HEK293T (cell line): ENCODE measurements at regions not wholly inside any gene's neighbourhood (a gene's known extent, or its start where the extent isn't known, plus 50 kb on each side); places are given as distances from the start of the nearest gene placed in this dataset.

Experiments
- CTCF ChIA-PET: fragments of 350-600 bp; formaldehyde crosslinking; extraction: SDS; loops from one replicate; lab custom pipeline; 2021; ENCODE audit warnings: antibody characterized with exemption, inconsistent platforms; lab: Yijun Ruan, JAX
- POLR2A ChIA-PET: fragments of 350-600 bp; formaldehyde crosslinking; extraction: SDS; loops from one replicate; lab custom pipeline; 2020; ENCODE audit warnings: antibody characterized with exemption, inconsistent platforms; lab: Yijun Ruan, JAX
- DNase-seq: peaks from one replicate; pipeline ENCODE4 v3.0.0; 2012; ENCODE audit warnings: mixed read lengths; ENCODE audit errors: extremely low spot score
- ARNT ChIP-seq: fragments of 450-650 bp; IDR thresholded peaks from 2 replicates; pipeline ENCODE4 v1.6.1; 2017; ENCODE audit warnings: mild to moderate bottlenecking
- BHLHE40 ChIP-seq: fragments of 450-650 bp; IDR thresholded peaks from 2 replicates; pipeline ENCODE4 v1.6.1; 2016; ENCODE audit warnings: mild to moderate bottlenecking, moderate library complexity, borderline replicate concordance
- CTBP1 ChIP-seq: fragments of 450-650 bp; IDR thresholded peaks from 2 replicates; pipeline ENCODE4 v1.6.1; 2016; ENCODE audit warnings: borderline replicate concordance
- ELF4 ChIP-seq: fragments of 450-650 bp; IDR thresholded peaks from 2 replicates; pipeline ENCODE4 v1.6.1; 2017; ENCODE audit warnings: antibody characterized with exemption
- FOXA1 ChIP-seq: fragments of 450-650 bp; IDR thresholded peaks from 2 replicates; pipeline ENCODE4 v1.6.1; 2016; ENCODE audit warnings: mild to moderate bottlenecking
- FOXK2 ChIP-seq: fragments of 450-650 bp; IDR thresholded peaks from 2 replicates; pipeline ENCODE4 v1.6.1; 2016; ENCODE audit warnings: mild to moderate bottlenecking
- FOXM1 ChIP-seq: fragments of 450-650 bp; IDR thresholded peaks from 2 replicates; pipeline ENCODE4 v1.6.1; 2017; ENCODE audit warnings: mild to moderate bottlenecking, borderline replicate concordance
- HDGF ChIP-seq: fragments of 450-650 bp; IDR thresholded peaks from 2 replicates; pipeline ENCODE4 v1.6.1; 2017; ENCODE audit warnings: antibody characterized with exemption, borderline replicate concordance
- L3MBTL2 ChIP-seq: fragments of 450-650 bp; conservative IDR thresholded peaks from 2 replicates; pipeline ENCODE4 v1.6.1; 2016; ENCODE audit warnings: mild to moderate bottlenecking
- LEF1 ChIP-seq: fragments of 450-650 bp; IDR thresholded peaks from 2 replicates; pipeline ENCODE4 v1.6.1; 2017; ENCODE audit warnings: mild to moderate bottlenecking, borderline replicate concordance
- NFRKB ChIP-seq: fragments of 450-650 bp; IDR thresholded peaks from 2 replicates; pipeline ENCODE4 v1.6.1; 2016; ENCODE audit warnings: mild to moderate bottlenecking, moderate library complexity
- PKNOX1 ChIP-seq: fragments of 450-650 bp; IDR thresholded peaks from 2 replicates; pipeline ENCODE4 v1.6.1; 2016
- SP1 ChIP-seq: fragments of 450-650 bp; IDR thresholded peaks from 2 replicates; pipeline ENCODE4 v1.6.1; 2017
- SUZ12 ChIP-seq: fragments of 450-650 bp; IDR thresholded peaks from 2 replicates; pipeline ENCODE4 v1.6.1; 2016; ENCODE audit warnings: mild to moderate bottlenecking
- TARDBP ChIP-seq: fragments of 450-650 bp; IDR thresholded peaks from 2 replicates; pipeline ENCODE4 v1.6.1; 2016
- ZNF384 ChIP-seq: fragments of 450-650 bp; IDR thresholded peaks from 2 replicates; pipeline ENCODE4 v1.6.1; 2016

GRCh38 chr4:59904331-59904730, 1295.8 kb upstream of the ADGRL3 start:
- POLR2A ChIA-PET: no interaction called here
- no peak for DNase-seq
- TF ChIP-seq ARNT (no peak), FOXM1 (no peak), SP1 (no peak), ELF4 (no peak), LEF1 (no peak), CTBP1 (no peak), NFRKB (no peak)
- CTCF ChIA-PET: no interaction called here

DNA sequence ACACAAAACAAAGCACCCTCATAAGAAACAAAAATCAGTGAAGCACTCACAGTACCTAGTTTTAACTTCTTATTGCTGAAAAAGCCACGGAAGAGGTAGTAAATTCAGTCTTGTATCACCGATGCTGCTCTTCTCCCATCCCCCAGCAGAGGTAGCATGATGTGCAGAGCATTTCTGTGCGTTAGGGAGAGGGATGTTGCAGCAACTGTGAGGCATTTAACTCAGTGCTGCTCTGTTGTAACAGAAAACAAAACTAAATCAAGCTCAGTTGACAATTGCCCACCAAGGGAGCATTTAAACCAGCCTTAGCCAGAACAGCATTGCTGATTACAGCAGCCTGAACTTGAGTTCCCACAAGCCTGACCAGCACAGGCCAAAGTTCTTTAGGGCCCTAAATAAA, 1279.7 kb upstream of the ADGRL3 start:
- TF ChIP-seq FOXA1 (no peak), FOXK2 (no peak), SUZ12 (no peak), FOXM1 (no peak), PKNOX1 (no peak), ARNT (no peak), CTBP1 (no peak), ZNF384 (no peak), BHLHE40 (no peak), SP1 (no peak), NFRKB (no peak), LEF1 (no peak), L3MBTL2 (no peak), ELF4 (no peak), TARDBP (no peak), HDGF (no peak)
- ChIA-PET POLR2A (no interaction called here), CTCF (no interaction called here)
- no peak for DNase-seq

DNA sequence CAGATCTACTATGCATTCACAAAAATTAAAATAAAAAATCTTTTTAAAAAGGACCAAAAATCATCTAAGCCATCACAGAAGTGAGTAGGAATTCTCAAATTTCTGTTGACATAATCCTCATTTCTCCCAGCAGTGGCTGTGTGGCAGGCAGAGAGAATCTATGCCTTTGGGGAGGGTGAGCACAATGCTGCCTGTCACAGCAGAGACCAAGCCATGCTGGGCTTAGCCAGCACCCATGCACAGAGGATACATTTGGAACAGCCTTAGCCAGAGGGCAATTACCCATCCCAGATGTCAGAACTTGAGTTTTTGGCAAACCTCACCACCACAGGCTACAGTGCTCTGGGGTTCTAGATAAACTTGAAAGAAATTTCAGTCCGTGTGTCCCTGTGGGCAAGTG, 1274.8 kb upstream of the ADGRL3 start:
- no peak for TF ChIP-seq FOXM1
- no peak for TF ChIP-seq SUZ12
- no peak for TF ChIP-seq ZNF384
- no peak for TF ChIP-seq FOXA1
- no peak for TF ChIP-seq NFRKB
- no peak for TF ChIP-seq SP1
- TF ChIP-seq HDGF: no peak
- no peak for TF ChIP-seq ARNT
- no peak for TF ChIP-seq LEF1
- TF ChIP-seq TARDBP: no peak
- TF ChIP-seq ELF4: no peak
- no peak for TF ChIP-seq BHLHE40
- TF ChIP-seq PKNOX1: no peak
- no peak for TF ChIP-seq CTBP1
- DNase-seq: no peak
- ChIA-PET POLR2A (no interaction called here), CTCF (no interaction called here)

DNA sequence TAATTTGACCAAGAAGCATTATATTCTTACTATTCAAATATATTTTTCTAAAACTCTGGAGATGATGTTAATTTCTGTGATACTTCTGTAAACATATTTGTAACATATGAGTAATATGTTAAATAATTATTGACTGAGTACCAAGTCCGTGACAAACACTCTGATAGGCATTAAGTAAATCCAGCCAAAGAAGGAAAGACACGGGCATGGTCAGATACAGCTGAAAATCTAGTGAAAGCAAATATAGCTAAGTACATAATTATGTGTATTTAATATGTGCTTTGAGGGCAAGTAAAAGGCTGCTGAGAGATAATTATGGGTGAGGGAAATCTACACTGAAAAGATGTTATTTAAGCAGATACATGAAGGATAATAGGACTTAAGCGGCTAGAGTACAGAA, 1263.6 kb upstream of the ADGRL3 start:
- ChIA-PET CTCF (no interaction called here), POLR2A (no interaction called here)
- no peak for DNase-seq
- TF ChIP-seq HDGF (no peak), FOXA1 (no peak), PKNOX1 (no peak), SUZ12 (no peak), L3MBTL2 (no peak), LEF1 (no peak), ARNT (no peak), NFRKB (no peak), FOXM1 (no peak), ELF4 (no peak), ZNF384 (no peak), BHLHE40 (no peak), TARDBP (no peak)

DNA sequence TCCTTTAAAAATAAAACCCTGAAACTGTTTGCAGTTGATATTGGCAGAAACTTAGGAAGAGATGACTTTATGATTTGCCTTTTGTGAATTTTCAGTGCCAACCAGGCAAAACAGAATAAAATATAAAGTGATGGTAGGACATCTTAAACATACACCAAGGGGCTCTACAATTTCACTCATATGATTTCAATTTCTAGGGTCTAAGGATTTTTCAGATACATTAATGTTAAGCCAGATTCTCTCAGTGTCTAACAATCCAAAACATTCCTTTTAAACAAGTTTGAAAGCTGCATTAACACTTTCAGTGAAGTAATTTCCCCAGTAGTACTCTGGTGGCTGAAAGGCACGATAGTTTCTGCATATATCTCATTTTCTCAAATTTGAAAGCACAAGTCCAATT, 1262.0 kb upstream of the ADGRL3 start:
- TF ChIP-seq BHLHE40: no peak
- no peak for TF ChIP-seq ARNT
- TF ChIP-seq PKNOX1: no peak
- TF ChIP-seq ELF4: no peak
- TF ChIP-seq CTBP1: no peak
- no peak for TF ChIP-seq SP1
- no peak for TF ChIP-seq FOXM1
- no peak for TF ChIP-seq LEF1
- no peak for TF ChIP-seq TARDBP
- TF ChIP-seq L3MBTL2: no peak
- TF ChIP-seq FOXA1: no peak
- TF ChIP-seq HDGF: no peak
- TF ChIP-seq ZNF384: no peak
- TF ChIP-seq SUZ12: no peak
- TF ChIP-seq FOXK2: no peak
- no peak for TF ChIP-seq NFRKB
- POLR2A ChIA-PET: no interaction called here
- no peak for DNase-seq
- CTCF ChIA-PET: no interaction called here

- no peak for DNase-seq
- POLR2A ChIA-PET: no interaction called here
- TF ChIP-seq SP1 (no peak), L3MBTL2 (no peak), LEF1 (no peak), ZNF384 (no peak), NFRKB (no peak), HDGF (no peak), FOXA1 (no peak), FOXK2 (no peak), PKNOX1 (no peak), CTBP1 (no peak)
- CTCF ChIA-PET: interaction anchor here (1.1 kb wide), 1 partner anchor 168 kb away, joined by 3 read pairs; no protein-coding TSS in a partner anchor
Measured at GRCh38 chr4:59945277-59945676, 1254.8 kb upstream of the ADGRL3 start.
